HG02763 (cell line): ENCODE measurements at regions not wholly inside any gene's neighbourhood (a gene's known extent, or its start where the extent isn't known, plus 50 kb on each side); places are given as distances from the start of the nearest gene placed in this dataset.

Source experiments
- ATAC-seq: cut with Tn5 transposase; IDR thresholded peaks from one replicate; pipeline ENCODE4 v1.9.1; 2021; ENCODE audit warnings: mild to moderate bottlenecking, moderate library complexity; ENCODE audit not compliant: unreplicated experiment

DNA sequence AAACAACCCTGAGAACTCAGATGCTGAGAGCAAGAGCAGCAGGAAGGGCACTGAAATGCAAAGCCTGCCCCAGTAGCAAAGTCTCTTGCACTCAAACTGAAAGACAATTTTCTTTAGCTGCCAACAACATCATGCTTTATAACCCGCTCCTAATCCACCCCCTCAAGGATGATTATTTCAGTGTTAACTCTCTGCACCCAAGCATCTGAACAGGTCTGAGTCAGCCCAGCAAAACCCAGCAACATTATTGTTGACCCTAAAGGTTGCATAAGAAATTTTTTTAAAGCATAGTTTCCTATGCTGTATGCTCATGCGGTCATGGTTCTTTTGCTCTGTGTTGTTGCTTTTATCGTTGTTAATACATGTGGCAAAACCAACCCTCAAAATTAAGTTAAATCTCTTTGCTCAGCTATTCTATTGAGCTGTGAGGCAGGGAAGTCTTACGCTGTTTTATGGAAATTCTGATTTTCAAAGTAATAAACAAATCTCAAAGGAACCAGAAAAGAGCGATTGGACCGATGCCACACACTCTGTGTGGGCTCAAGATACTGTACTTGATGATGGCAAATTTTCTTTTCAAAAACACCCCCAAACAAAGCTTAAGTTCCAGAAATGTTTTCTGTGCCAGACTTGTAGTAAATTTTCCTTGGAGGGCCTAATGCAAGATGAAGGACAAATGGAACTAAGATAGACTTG, 440.6 kb upstream of the MPDZ start:
- no peak for ATAC-seq

DNA sequence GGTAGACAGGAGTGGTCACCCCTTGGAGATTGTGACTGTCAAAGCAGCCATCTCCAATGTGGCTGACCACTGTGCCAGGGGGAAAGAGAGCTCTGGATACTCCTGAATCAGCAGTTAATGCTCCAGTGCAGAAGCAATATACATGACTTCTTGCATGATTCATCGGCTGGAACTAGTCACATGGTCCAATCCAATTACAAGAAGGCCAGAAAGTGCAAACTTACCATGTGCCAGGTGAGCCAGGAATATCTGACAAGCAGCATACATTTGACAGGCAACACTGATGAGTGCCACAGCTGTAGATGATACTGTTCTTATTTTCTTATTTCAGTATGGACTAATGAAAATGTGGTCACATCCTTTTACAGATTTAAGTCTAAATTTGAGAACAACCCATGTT, 440.0 kb upstream of the MPDZ start:
- no peak for ATAC-seq

DNA sequence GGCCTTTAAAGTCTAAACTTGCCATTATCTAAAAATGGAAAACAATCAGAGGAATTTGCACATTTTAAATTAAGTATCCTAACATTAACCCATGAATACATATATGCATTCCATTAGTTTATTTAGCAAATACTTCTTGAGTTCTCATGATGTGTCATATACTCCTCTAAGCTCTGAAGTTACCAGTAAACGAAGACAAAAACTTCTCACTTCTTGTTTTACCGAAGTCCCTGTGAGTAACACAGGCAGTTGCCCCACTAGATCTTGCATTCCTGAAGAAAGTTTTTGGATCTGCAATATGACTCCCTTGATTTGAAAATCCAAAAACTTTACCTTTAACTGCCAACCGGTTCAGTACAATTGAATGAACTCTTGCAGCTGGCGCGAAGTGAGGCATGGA, 439.0 kb upstream of the MPDZ start:
- ATAC-seq: no peak

DNA sequence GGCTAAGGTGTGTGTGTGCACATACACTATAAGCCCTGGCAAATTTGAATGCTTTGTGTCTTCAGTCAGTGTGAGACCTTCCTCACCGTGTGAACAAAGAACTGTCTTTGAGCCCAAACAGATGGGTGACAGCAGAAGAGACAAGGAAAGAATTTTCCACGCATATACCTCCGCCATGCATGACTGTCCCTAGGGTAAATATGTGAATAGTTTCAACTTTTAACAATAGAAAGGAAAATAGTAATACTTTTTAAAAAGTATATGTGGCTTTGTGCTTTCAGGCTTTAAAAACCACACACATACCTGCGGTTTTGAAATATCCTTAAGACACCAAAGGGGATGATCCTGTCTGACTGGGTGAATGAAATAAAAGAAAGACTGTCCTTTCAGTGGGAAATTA, 438.6 kb upstream of the MPDZ start:
- ATAC-seq: no peak

DNA sequence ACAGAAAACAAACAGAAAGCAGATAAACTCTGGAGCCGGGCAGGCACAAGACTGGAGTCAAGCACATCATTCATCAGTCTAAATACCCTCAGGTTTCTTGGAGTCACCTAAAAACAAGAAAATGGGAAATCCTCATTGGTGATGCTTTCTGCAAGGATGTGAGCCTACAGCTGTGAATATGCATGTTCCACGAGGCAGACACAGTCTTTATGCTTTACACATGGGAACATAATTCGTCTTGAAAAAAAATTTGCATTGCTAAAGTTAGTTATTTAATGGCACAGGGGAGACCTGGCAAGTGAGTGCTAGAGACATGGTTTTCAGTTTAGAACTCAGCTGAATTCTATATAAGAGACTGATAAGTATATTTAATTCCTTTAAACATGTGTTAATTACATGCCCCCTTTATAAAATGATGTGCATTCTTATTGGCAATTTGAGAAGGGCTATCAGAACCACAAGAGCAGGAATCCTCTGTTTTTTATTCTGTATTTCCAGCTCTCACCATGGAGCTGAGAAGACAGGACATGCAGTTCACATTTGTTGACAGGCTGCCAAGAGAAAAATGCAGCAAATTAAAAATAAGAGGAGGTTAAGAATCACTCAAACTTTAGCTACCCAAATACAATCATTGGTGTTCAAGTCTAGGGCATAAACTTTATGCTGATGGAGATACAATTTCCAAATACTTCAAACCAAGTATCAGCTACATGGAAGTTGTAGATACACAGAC, 438.0 kb upstream of the MPDZ start:
- ATAC-seq: no peak

DNA sequence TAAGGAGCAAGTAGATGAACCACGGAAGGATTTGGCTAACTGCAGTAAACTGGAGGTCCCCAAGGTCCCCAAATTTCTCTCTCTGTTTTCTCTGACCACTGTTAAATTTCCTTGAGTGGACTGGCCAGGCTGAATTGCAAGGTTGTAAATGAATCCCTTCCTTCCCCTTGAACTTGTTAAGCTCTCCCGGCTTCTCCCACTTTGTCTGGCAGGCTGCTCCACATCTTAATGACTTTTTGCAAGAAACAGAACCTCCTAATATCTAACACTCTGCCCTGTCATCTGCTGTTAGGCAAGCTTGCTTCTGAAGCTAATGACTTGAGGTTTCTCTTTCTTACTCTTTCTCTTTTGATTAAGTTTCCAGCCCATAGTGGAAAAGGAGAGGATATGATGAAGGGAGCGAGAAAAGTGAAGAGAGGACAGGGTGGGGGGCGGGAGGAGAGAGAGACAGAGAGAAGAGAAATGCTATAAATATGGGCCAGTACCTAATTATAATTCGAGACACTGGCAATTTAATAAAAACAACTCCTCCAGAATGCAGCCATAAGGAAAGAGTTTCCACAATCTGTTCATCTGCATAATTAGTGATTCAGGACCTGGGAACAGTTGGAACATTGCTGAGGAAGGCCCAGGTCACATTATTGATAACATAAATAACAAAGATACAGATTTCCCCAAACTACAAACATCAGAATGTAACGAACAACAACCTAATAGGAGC, 437.3 kb upstream of the MPDZ start:
- no peak for ATAC-seq

DNA sequence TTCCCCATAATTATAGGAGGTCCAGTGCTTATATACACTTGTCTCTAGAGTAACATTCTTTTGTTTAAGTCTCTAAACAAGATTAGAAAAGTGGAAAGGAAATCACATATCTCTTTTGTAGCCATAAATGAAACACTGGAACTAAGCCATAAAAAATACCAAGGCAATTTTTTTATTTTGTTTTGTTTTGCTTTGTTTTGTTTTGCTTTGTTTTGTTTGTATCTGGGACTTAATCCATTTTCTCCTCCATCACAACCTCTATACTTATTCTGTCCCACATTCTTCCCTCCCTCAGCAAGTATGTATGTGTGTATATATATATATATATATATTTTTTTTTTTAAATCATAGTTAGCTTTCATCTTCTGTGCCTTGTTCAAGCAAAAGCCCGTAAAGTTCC, 436.6 kb upstream of the MPDZ start:
- ATAC-seq: no peak

DNA sequence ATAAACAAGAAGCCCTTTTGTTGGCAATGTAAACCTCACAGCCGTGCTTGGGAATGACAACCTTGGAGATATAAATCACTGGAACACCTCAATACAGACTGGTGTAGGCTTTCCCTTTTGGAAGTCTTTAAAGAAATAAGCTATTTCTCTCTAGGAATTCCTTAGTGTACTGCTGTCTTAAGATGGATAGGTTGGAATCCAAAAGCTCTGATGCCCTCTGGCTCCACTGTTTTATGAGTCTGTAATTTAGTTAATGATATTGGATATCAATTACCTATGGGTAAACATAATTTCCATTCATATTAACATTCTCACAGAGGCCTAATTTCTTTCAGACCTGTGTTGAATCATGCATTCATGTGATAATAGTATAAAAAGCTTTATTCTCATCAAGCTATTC, 435.9 kb upstream of the MPDZ start:
- ATAC-seq: no peak

DNA sequence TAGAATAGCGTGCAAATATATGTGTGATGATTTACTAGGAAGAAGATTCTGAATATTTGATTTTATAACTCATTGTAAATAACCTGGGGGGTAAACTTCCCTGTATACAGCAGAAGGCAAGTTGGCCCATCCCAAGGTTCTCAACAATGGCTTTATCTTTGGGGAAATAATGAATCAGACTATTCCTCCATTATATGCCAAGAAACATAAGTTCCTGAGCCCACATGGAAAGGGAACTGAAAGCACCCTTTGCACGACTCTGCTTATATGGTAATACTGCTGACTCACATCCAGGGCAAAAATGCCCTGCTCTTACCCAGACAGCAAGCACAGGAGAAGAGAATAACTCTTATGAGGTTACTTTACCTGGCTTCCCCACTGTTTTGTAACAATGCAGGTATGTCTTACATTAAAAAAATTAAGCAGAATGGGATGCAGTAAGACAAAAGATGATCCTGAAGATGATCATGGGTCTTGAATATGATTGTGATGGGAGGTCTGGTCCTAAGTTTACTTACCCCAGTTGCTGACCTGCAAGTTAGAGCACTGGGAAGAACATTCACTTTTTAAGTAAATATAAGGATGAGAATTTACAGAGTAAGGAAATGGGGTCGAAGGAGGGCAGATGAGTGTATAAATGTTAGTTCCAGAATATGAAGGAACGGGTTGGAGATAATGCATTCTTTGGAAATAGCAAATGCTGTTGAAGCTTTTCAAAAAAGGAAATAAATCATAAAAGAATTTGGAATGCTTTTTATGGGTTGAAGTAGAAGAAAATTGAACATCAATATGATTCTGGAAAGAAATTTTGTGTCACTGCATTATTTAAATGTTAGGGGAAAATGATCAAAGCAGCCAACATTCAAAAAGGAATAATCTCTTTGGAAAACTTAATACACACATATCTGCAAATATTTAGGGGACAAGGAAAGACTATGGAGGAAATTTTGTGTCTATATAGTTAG, 428.4 kb upstream of the MPDZ start:
- ATAC-seq: no peak

DNA sequence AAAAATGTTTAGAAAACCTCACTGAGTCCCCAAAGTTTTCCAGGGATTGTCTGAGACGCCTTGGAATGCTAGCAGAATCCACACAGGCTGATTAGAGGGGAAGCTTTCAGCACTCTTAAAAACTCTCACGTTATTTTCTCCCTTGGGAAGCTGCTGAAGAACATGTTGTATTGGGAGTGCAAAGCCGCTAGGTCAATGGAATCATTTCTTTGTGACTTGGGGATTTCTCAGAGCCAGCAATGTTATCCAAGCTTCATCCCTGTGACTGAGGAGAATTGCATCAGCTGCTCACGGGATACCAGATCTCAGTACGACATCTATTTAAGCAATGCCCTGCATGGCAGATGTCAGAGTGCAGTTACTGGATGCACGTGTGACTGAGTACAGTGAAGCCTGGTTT, 426.4 kb upstream of the MPDZ start:
- ATAC-seq: no peak

DNA sequence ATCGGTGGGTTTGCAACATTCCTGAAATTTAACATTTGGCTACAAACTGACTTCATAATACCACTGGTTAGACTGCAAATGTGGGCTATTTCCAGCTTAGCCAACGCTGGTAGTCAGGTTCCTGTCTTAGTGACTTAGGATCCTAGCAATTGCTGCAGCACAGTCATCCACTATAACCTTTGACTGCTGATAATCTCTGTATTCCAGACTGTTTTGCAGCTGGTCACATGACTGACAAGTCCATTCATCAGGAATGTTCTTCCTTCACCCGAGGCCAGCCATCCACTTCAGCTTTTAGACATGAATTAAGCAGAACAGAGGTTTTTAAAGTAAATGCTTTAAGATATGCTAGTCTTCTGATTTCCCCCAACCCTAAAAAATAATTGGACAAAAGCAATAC, 425.9 kb upstream of the MPDZ start:
- ATAC-seq: no peak

DNA sequence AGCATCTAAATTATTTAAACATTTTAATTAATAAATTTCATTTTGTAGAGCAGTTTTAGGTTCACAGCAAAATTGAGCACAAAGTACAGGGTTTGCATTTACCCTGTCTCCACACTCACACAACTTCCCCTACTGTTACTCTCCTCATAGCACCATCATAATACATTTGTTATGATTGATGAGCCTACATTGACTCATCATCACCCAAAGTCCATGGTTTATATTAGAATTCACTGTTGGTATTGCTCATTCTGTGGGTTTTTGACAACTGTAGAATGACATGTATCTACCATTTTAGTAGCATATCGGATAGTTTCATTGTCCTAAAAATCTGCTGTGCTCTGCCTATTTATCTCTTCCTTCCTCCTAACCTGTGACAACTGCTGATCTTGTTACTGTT, 411.1 kb upstream of the MPDZ start:
- no peak for ATAC-seq

DNA sequence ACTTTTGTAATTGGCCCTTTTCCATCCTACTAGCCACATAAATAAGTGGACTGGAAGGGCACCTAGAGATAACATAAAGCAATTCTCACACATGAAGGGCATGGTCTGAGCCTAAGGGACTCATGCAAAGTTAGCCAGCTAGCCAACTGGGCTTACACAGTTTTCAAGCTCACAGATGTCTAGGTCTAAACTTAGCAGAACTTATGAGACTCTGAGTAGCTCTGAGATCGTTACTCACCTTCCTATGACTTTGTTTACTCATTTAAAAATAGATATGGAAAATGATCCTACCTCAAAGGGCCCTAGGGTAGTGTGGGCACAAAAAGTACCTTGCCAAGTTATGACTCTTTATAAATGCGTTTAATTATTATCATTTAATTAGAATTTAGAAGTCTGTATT, 410.4 kb upstream of the MPDZ start:
- ATAC-seq: no peak

DNA sequence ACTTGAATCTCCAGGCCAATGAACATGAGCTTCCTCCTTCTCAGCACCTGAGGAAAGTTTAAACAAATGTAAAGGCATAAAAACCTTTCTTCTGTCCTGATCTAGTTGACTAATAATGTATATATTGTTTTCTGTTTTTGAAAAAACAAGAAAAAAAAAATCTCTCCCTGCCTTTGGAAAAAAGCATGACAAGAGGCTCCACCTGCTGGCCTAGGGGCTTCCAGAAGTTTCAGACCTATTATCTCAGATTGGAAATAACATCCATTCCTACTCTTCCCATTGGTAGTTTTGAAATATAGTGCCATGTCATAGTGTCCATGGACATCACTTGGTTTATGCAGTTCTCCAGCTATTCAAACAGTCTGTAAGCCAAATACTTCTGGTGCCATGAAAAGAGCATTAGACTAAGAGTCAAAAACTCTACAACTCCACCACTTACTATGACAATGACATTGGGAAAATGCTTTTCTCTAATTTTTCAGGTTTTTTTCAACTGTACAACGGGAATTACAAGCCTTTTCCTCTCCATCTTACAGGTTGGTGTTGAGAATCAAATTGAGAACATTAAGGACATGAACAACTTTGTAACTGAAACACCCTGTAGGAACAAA, 409.6 kb upstream of the MPDZ start:
- ATAC-seq: no peak

DNA sequence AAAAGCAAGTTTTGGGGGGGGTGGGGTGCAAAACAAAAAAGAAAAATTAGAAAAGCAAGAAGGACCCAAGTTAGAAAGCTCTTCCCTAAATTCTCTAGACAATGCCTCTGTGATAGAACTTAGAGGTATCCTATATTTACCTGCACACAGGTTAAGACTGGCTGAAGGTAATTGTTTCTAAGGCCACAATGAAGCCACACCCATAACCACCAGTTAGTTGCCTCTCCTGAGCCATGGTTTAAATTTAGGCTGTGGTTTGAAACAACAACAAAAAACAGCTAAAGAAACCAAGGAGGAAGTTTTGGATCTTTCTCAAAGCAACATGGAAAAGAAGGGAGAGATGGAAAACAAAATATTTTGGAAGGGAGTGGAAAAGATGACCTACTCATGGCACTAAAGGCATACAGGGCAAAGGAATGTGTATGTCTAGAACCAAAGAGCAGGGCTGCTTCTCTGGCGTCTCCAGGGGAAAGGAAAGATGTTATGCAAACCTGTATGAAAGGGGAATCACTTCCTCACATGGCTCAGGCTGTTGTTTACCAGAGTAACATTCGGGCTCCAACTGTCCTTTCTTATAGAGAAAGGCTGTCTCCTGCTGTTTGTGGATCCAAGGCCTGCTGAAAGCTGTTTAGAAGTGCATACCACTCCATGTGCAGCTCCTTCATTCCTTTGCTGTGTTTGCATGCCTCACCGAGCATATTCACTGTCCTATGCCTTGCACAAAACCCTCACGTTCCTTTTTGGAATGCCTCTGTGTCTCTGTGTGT, 408.9 kb upstream of the MPDZ start:
- no peak for ATAC-seq

DNA sequence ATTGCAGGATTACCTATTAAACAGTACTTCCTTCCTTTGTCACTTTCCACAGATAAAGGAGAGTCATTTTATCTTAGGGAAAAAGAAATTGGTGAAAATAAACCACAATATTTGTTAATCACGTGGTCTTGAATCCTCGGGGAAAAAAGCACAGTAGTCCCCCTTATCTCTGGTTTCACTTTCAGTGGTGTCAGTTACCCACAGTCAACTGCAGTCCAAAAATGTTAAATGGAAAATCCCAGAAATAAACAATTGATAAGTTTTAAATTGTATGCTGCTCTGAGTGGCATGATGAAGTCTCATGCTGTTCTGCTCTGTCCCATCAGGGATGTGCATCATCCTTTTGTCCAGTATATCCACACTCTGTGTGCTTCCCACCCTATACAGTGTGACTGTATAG, 405.2 kb upstream of the MPDZ start:
- no peak for ATAC-seq

DNA sequence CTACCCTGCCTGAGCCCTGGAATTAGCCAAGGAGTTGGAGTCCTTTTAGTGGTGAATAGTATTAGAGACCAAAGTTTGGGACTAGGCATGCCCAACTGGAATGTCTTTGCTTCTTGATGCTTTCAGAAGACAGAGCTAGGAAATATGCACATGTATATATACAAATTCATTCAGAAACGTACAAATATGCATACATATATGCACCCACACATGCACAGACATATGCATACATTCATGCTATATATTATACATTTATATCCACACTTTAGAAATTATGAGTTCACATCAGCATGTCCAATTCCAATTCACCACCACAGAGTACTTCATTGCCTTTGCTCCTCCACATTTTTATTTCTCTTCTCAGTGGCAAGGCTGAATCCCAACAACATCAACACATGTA, 398.3 kb upstream of the MPDZ start:
- no peak for ATAC-seq

DNA sequence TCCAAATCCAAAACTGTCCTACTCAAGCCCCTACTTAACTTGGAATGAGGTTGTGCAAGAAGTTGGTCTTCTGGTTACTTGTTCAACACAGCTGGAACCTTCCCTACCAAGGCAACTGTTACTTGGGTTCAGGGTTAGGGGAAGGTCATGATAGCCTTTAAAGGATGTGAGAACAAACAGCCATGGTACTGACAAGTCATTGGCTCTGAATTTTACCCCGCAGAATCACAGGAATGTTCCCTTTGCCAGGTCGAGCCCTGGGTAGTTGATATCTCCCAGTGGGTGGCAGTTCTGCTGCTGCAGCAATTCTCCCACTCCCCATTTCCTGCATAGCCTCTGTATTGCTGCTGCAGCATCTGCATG, 396.1 kb upstream of the MPDZ start:
- ATAC-seq: no peak

DNA sequence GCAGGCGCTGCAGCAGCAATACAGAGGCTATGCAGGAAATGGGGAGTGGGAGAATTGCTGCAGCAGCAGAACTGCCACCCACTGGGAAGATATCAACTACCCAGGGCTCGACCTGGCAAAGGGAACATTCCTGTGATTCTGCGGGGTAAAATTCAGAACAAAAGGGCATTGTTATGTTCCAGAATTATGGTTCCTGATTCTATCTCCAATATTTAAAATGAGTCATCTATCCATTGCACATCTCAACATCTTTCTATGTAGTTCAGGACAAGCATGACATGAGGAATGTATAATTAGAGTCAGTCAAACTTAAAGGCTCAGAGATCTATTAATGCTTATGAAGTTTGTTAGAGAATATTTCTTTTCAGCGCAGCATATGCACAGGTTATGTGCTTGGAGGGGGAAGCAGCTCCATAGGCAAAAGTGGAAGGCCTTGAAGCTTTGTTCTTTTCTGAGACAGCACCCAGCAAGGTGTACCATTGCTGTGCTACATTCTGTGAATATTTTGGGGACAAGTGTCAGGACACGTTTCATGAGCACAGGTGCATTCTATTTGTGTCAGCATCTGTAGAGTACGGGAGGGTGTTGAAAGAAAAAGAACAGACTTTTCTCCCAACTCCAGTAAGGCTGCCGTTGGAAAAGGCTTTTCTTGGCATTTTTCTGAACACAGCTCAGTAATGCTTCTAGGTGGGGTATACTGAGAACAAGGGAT, 395.6 kb upstream of the MPDZ start:
- ATAC-seq: no peak
